Mesenchymal stem cell (in vitro differentiated cells and primary cell): ENCODE measurements at regions not wholly inside any gene's neighbourhood (a gene's known extent, or its start where the extent isn't known, plus 50 kb on each side); places are given as distances from the start of the nearest gene placed in this dataset.

Experiments used
- DNase-seq: peaks from one replicate; pipeline ENCODE4 v3.0.0-alpha.2; 2013
- H2AFZ ChIP-seq: one replicate; pipeline ENCODE4 v1.6.1; 2013; ENCODE audit warnings: low read depth, mild to moderate bottlenecking, control low read depth, inconsistent platforms, low read length, moderate library complexity
- H2AK5ac ChIP-seq: 2 replicates; pipeline ENCODE4 v1.6.1; 2013; ENCODE audit warnings: low read length, moderate library complexity, mild to moderate bottlenecking, inconsistent platforms; ENCODE audit not compliant: severe bottlenecking
- H2BK120ac ChIP-seq: one replicate; pipeline ENCODE4 v1.6.1; 2013; ENCODE audit warnings: low read depth, mild to moderate bottlenecking, inconsistent platforms, low read length, moderate library complexity
- H2BK12ac ChIP-seq, 2 experiments: one replicate each; pipeline ENCODE4 v1.6.1; 2013; ENCODE audit warnings: inconsistent platforms in 2 of 2, low read length in 2 of 2, mild to moderate bottlenecking in 2 of 2, moderate library complexity in 2 of 2, control low read depth in 1 of 2
- H2BK15ac ChIP-seq: one replicate; pipeline ENCODE4 v1.6.1; 2013; ENCODE audit warnings: mild to moderate bottlenecking, low read depth, inconsistent platforms; ENCODE audit not compliant: poor library complexity, severe bottlenecking
- H2BK5ac ChIP-seq: 2 replicates; pipeline ENCODE4 v1.6.1; 2013; ENCODE audit warnings: low read depth, mild to moderate bottlenecking, low read length, control low read depth, inconsistent platforms; ENCODE audit not compliant: poor library complexity, severe bottlenecking
- H3K14ac ChIP-seq, 2 experiments: one replicate each; pipeline ENCODE4 v1.6.1; 2013; ENCODE audit warnings: inconsistent platforms in 2 of 2, low read length in 2 of 2, control low read depth in 1 of 2, mild to moderate bottlenecking in 1 of 2, moderate library complexity in 1 of 2
- H3K18ac ChIP-seq, 2 experiments: one replicate each; pipeline ENCODE4 v1.6.1; 2013; ENCODE audit warnings: inconsistent platforms in 2 of 2, low read length in 2 of 2, control low read depth in 1 of 2, low read depth in 1 of 2, mild to moderate bottlenecking in 1 of 2
- H3K23ac ChIP-seq, 2 experiments: one replicate each; pipeline ENCODE4 v1.6.1; 2013; ENCODE audit warnings: inconsistent platforms in 2 of 2, low read length in 2 of 2, mild to moderate bottlenecking in 2 of 2, moderate library complexity in 2 of 2, control low read depth in 1 of 2
- H3K27ac ChIP-seq: 2 replicates; pipeline ENCODE4 v1.5.1; 2013; ENCODE audit warnings: mild to moderate bottlenecking, moderate library complexity, low read length, control low read depth, inconsistent platforms; ENCODE audit not compliant: poor library complexity, severe bottlenecking
- H3K27me3 ChIP-seq, 2 experiments: 2 replicates each; pipeline versions ENCODE4 v1.6.1 to v1.7.0; 2013; ENCODE audit warnings: low read length in 2 of 2, mild to moderate bottlenecking in 2 of 2, moderate library complexity in 2 of 2, control low read depth in 1 of 2, inconsistent platforms in 1 of 2; ENCODE audit not compliant: control insufficient read depth in 1 of 2, insufficient read depth in 1 of 2
- H3K36me3 ChIP-seq, 2 experiments: 2 replicates each; pipeline versions ENCODE4 v1.6.1 to v1.7.0; 2013; ENCODE audit warnings: low read length in 2 of 2, control low read depth in 1 of 2, inconsistent platforms in 1 of 2, low read depth in 1 of 2, mild to moderate bottlenecking in 1 of 2; ENCODE audit not compliant: insufficient read depth in 2 of 2, control insufficient read depth in 1 of 2
- H3K4ac ChIP-seq, 2 experiments: one replicate each; pipeline ENCODE4 v1.6.1; 2013; ENCODE audit warnings: inconsistent platforms in 2 of 2, low read length in 2 of 2, mild to moderate bottlenecking in 2 of 2, moderate library complexity in 2 of 2, control low read depth in 1 of 2, low read depth in 1 of 2
- H3K4me1 ChIP-seq: 2 replicates; pipeline ENCODE4 v1.6.1; 2013; ENCODE audit warnings: low read depth, low read length, control low read depth; ENCODE audit not compliant: control insufficient read depth, insufficient read depth
- H3K4me2 ChIP-seq: 2 replicates; pipeline ENCODE4 v1.6.1; 2013; ENCODE audit warnings: low read length, mild to moderate bottlenecking, inconsistent platforms; ENCODE audit not compliant: poor library complexity, severe bottlenecking
- H3K4me3 ChIP-seq, 2 experiments: 2 replicates each; pipeline versions ENCODE4 v1.5.1 to v1.7.0; 2013; ENCODE audit warnings: low read length in 2 of 2, mild to moderate bottlenecking in 2 of 2, control low read depth in 1 of 2, low read depth in 1 of 2; ENCODE audit not compliant: insufficient read depth in 1 of 2
- H3K79me1 ChIP-seq: replicated peaks from 2 replicates; pipeline ENCODE4 v1.6.1; 2013; ENCODE audit warnings: mild to moderate bottlenecking, control low read depth, low read length, inconsistent platforms; ENCODE audit not compliant: poor library complexity, severe bottlenecking
- H3K9ac ChIP-seq: 2 replicates; pipeline ENCODE4 v1.7.0; 2013; ENCODE audit warnings: mild to moderate bottlenecking, low read length, moderate library complexity
- H3K9me3 ChIP-seq: 2 replicates; pipeline ENCODE4 v1.7.0; 2013; ENCODE audit warnings: mild to moderate bottlenecking, low read length; ENCODE audit not compliant: control insufficient read depth
- H4K8ac ChIP-seq: one replicate; pipeline ENCODE4 v1.6.1; 2013; ENCODE audit warnings: inconsistent platforms, mild to moderate bottlenecking, low read length, moderate library complexity
- H4K91ac ChIP-seq: one replicate; pipeline ENCODE4 v1.6.1; 2013; ENCODE audit warnings: mild to moderate bottlenecking, low read length, inconsistent platforms
- WGBS: methylation state at CpG from one replicate; pipeline ENCODE4 v1.1.7; 2013; ENCODE audit warnings: mixed read lengths; 5-methylcytosine and 5-hydroxymethylcytosine counted together

DNA sequence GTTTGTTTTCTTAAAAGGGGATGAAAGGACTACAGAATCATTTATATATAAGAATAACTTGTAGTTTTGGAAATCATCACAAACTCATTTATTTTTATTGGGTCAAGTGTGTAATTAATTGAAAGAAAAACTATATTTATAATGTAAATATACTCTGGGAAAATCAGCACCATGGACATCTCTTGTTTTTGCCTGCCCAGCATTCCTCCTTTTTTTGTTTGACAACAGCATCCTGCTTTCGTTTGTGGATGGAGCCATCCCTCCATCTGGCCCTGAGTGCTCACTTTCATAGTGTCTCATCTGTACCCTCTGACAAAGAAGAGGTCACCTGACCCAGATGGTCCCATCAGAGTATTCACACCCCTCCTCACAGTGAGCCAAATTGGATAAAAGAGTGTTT, 308.2 kb upstream of the HTR1E start:
- H4K91ac ChIP-seq: no peak overlapping the region
- WGBS: 17% methylated on average over 1 of the region's 1 CpG
- no peak overlapping the region for H3K27ac ChIP-seq

GRCh38 chr6:86619428-86619827, 317.9 kb upstream of the HTR1E start:
- Histone ChIP-seq H2AFZ (no peak overlapping the region), H3K4me3 (no peak overlapping the region), H2BK12ac (no peak overlapping the region), H4K8ac (no peak overlapping the region), H3K14ac (no peak overlapping the region), H2BK5ac (no peak overlapping the region), H3K18ac (no peak overlapping the region), H2BK15ac (no peak overlapping the region), H3K4ac (no peak overlapping the region), H3K9ac (no peak overlapping the region), H3K23ac (no peak overlapping the region), H2AK5ac (no peak overlapping the region), H4K91ac (no peak overlapping the region), H3K36me3 (no peaks in the 10 kb centered on the region), H3K4me1 (no peaks in the 10 kb centered on the region), H3K27me3 (no peaks in the 10 kb centered on the region), H3K27ac (no peak overlapping the region), H3K79me1 (no peaks in the 10 kb centered on the region), H3K9me3 (peaks cover 19% of the 10 kb centered on the region), H2BK120ac (no peak overlapping the region), H3K4me2 (no peak overlapping the region)
- DNase-seq: no peak
- no CpG with 5 or more reads among the region's 2 CpGs for WGBS

More for the DNA sequence above, 308.2 kb upstream of the HTR1E start:
- H2BK120ac ChIP-seq: no peak overlapping the region
- no peak overlapping the region for H3K4me3 ChIP-seq
- no peak overlapping the region for H3K14ac ChIP-seq
- no peak overlapping the region for H2BK5ac ChIP-seq
- H2AK5ac ChIP-seq: no peak overlapping the region
- DNase-seq: no peak
- H2AFZ ChIP-seq: no peak overlapping the region
- H3K27me3 ChIP-seq: no peaks in the 10 kb centered on the region
- H3K4ac ChIP-seq: no peak overlapping the region
- peaks cover 17% of the 10 kb centered on the region for H3K9me3 ChIP-seq
- H3K79me1 ChIP-seq: no peaks in the 10 kb centered on the region
- H2BK12ac ChIP-seq: no peak overlapping the region
- no peak overlapping the region for H3K4me2 ChIP-seq
- no peaks in the 10 kb centered on the region for H3K4me1 ChIP-seq
- no peaks in the 10 kb centered on the region for H3K36me3 ChIP-seq
- no peak overlapping the region for H3K23ac ChIP-seq
- H2BK15ac ChIP-seq: no peak overlapping the region
- H3K18ac ChIP-seq: no peak overlapping the region
- H3K9ac ChIP-seq: no peak overlapping the region
- H4K8ac ChIP-seq: no peak overlapping the region

DNA sequence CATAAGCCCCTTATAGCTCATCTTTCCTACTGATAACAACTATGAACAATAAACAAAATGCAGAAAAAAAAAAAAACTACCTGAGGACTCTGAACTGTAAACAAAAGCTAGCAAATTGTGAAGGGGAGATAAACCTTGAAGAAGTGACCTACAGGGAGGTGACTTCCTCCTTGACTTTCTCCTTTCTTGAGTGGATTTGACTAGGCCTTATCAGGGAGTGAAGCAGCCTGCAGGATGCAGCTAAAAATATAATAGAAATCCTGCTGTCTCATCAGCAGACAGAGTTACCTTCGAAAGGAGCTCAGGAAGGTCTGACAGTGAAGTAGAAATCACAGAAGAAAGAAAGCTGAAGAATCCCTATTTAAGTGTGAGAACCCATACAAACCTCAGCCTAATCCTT, 322.0 kb upstream of the HTR1E start:
- no peak overlapping the region for H2BK15ac ChIP-seq
- H3K79me1 ChIP-seq: no peaks in the 10 kb centered on the region
- no peak overlapping the region for H4K8ac ChIP-seq
- H2BK120ac ChIP-seq: no peak overlapping the region
- H3K4ac ChIP-seq: no peak overlapping the region
- no peak overlapping the region for H3K9ac ChIP-seq
- no peak overlapping the region for H3K27ac ChIP-seq
- no peaks in the 10 kb centered on the region for H3K4me1 ChIP-seq
- H3K9me3 ChIP-seq: peaks cover 3% of the 10 kb centered on the region
- H3K4me3 ChIP-seq: no peak overlapping the region
- no peak overlapping the region for H3K23ac ChIP-seq
- no peak overlapping the region for H2BK12ac ChIP-seq
- 71% methylated on average over 1 of the region's 1 CpG for WGBS
- no peak for DNase-seq
- H2AK5ac ChIP-seq: no peak overlapping the region
- no peaks in the 10 kb centered on the region for H3K27me3 ChIP-seq
- no peak overlapping the region for H3K18ac ChIP-seq
- no peak overlapping the region for H2AFZ ChIP-seq
- no peak overlapping the region for H4K91ac ChIP-seq
- H3K14ac ChIP-seq: no peak overlapping the region
- H2BK5ac ChIP-seq: no peak overlapping the region
- H3K36me3 ChIP-seq: no peaks in the 10 kb centered on the region
- no peak overlapping the region for H3K4me2 ChIP-seq

- no peak overlapping the region for H4K8ac ChIP-seq
- no peak overlapping the region for H3K27ac ChIP-seq
- no peaks in the 10 kb centered on the region for H3K27me3 ChIP-seq
- H4K91ac ChIP-seq: no peak overlapping the region
- no peaks in the 10 kb centered on the region for H3K9me3 ChIP-seq
- no peaks in the 10 kb centered on the region for H3K4me1 ChIP-seq
- no peak overlapping the region for H2AK5ac ChIP-seq
- no peak overlapping the region for H3K9ac ChIP-seq
- H3K18ac ChIP-seq: no peak overlapping the region
- WGBS: 12% methylated on average over 8 of the region's 9 CpGs
- H2BK5ac ChIP-seq: no peak overlapping the region
- no peak for DNase-seq
- no peak overlapping the region for H2AFZ ChIP-seq
- no peak overlapping the region for H2BK120ac ChIP-seq
- H3K4me2 ChIP-seq: no peak overlapping the region
- no peak overlapping the region for H2BK12ac ChIP-seq
- H2BK15ac ChIP-seq: no peak overlapping the region
- no peaks in the 10 kb centered on the region for H3K36me3 ChIP-seq
- no peak overlapping the region for H3K4me3 ChIP-seq
- no peak overlapping the region for H3K23ac ChIP-seq
- H3K14ac ChIP-seq: no peak overlapping the region
- H3K4ac ChIP-seq: no peak overlapping the region
- no peaks in the 10 kb centered on the region for H3K79me1 ChIP-seq
Observed at GRCh38 chr6:86609549-86610388, 327.6 kb upstream of the HTR1E start.
